Medulla oblongata (tissue), 1 donor: ENCODE measurements at regions not wholly inside any gene's neighbourhood (a gene's known extent, or its start where the extent isn't known, plus 50 kb on each side); places are given as distances from the start of the nearest gene placed in this dataset.
A peak's percentile ranks its signal among the peaks of the same experiment; 100 is the strongest.
"Not testable (repeated sequence)": the region's sequence is repeated elsewhere in the genome, so short reads cannot be mapped to it uniquely, and the experiment has no call there.

Experiments
- DNase-seq: peaks from one replicate; pipeline ENCODE4 v3.0.0-alpha.2; 2015; ENCODE audit errors: extremely low spot score

- DNase-seq, result not testable (repeated sequence)
Observed at GRCh38 chr17:27365329-27365945, 71.5 kb downstream of the WSB1 start.

- no peak for DNase-seq
Observed at GRCh38 chr17:27366437-27366836, 72.5 kb downstream of the WSB1 start.

GRCh38 chr17:27367121-27367981 is 73.4 kb downstream of the WSB1 start:
- no peak for DNase-seq

DNA sequence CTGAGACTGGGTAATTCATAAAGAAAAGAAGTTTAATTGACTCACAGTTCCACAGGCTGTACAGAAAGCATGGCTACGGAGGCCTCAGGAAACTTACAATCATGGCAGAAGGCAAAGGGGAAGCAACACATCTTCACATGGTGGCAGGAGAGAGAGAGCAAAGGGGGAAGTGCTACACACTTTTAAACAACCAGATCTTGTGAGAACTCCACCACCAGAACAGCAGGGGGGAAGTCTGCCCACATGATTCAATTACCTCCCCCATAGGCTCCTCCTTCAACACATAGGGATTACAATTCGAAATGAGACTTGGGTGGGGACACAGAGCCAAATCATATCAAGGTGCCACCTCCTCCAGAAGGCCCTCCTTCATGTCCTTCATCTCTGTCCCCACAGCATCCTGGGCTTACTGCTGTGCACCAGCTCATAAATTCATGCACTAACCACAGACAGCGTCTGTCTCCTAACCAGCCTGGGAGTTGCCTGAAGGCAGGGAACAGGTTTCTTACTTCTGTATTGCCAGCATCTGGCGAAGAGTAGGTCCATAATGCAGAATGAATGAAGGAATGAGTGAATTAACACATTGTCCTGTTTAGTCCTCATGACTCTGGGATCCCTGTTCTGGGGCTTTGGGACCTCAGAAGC is 74.4 kb downstream of the WSB1 start:
- DNase-seq, result no peak

- DNase-seq, result no peak
Observed at GRCh38 chr17:27368980-27369379, 75.1 kb downstream of the WSB1 start.

- no peak for DNase-seq
Observed at GRCh38 chr17:27370776-27371175, 76.9 kb downstream of the WSB1 start.

GRCh38 chr17:27373695-27374094 is 79.8 kb downstream of the WSB1 start:
- not testable (repeated sequence) for DNase-seq

GRCh38 chr17:27376637-27377547 is 79.4 kb upstream of the KSR1 start:
- DNase-seq, result no peak

DNA sequence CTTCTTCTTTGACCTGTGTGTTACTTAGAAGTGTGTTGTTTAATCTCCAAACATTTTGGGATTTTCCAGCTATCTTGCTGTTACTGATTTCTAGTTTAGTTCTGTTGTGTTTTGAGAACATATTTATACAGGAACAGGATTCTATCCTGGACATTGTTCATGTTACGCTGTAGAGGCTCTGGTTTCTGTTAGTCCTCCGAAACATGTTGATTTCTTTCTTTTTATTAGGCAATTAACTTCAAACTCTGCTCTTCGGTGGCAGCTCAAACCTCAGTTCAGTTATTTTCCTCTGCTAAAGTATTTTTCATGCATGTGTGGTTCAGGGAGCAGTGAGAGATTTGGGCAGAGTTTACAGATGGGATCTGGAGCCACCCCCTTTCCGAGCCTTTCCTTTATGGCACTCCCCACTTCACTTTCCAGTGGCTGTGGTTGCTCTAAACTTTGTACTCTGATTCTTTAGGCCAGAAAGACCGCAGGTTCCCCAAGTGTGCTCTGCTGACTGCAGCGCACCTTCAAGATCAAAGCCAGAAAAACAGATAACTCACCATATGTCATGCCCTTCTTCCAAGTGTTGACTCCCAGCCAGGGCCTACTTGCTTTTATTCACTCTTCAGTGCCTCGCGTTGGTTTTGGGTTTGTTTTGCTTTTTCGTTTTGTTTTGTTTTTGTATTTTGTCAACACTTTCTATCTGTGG is 77.6 kb upstream of the KSR1 start:
- DNase-seq, result no peak

DNA sequence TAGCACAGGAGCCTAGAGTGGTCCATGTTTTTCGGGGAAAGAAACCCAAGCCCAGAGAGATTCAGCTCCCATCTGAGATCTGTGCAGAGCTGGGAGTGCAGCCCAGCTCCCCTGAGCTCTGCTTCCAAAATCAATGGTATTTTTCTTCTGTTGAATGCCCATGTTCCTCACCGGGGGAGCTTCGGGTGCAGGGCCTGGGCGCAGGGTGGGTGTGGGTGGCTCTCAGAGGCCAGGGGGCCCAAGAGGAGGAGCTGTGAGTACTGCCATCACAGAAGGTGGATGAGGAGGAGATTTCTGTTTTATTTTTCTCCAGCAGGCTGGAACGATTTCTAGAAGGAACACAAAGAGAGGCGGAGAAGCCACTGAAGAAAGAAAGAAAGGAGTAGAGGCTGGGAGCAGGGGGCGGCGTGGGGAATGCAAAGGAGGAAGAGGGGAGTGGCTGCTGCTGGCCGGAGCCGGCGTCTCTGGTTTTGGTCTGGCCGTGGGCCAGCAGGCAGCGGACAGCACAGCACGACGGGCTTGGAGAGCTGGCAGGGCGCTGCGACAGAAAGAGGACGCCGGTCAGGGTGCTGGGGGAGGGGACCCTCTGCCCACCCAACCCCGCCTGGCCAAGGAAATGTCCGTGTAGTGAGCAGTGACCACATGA is 76.2 kb upstream of the KSR1 start:
- DNase-seq, result peak; percentile 76

- peak; percentile 14 for DNase-seq
Observed at GRCh38 chr17:27380551-27380950, 75.7 kb upstream of the KSR1 start.

GRCh38 chr17:27381007-27381501 is 75.2 kb upstream of the KSR1 start:
- peak; percentile 71 for DNase-seq

- no peak for DNase-seq
Observed at GRCh38 chr17:27382025-27382424, 74.2 kb upstream of the KSR1 start.

GRCh38 chr17:27384261-27384701 is 72.0 kb upstream of the KSR1 start:
- peak; percentile 82 for DNase-seq

DNA sequence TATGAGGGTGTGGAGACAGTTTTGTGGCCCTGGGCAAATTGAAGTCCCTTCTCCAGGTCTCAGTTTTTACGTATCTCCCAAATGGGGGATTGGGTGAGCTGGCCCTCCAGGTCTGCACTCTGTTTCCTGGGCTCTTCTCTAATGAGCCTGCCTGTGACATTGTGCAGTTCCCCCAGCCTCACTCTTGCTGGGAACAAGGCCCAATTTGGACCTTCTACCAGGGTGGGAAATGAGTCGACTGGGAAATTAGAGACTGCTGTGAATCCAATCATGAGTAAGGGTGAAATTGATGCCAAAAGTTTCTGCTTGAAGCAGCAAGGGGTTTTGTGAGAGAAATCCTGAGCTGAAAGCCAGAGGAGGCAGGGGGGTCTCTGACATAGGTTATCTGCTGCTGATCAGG is 71.5 kb upstream of the KSR1 start:
- DNase-seq, result no peak

DNA sequence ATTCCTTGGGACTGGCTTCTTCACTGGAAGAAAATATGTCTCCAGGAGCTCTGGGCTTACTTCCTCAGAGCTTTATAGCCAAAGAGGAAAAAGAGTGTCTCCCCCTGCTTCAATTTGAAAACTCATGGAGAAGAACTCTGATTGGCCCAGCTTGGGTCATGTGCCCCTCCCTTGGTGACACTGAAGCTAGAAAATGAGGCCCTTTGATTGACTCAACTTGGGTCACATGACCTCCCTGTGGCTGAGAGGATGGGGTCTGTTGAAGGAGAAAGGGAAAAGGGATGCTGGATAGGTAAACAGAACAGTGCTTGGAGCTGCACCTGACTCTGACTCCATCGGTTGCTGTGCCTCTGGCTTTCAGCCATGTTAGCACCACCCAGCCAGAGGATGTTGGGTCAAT is 70.6 kb upstream of the KSR1 start:
- no peak for DNase-seq

- DNase-seq, result no peak
Observed at GRCh38 chr17:27386206-27387075, 69.8 kb upstream of the KSR1 start.

GRCh38 chr17:27389542-27390140 is 66.6 kb upstream of the KSR1 start:
- DNase-seq, result no peak

DNA sequence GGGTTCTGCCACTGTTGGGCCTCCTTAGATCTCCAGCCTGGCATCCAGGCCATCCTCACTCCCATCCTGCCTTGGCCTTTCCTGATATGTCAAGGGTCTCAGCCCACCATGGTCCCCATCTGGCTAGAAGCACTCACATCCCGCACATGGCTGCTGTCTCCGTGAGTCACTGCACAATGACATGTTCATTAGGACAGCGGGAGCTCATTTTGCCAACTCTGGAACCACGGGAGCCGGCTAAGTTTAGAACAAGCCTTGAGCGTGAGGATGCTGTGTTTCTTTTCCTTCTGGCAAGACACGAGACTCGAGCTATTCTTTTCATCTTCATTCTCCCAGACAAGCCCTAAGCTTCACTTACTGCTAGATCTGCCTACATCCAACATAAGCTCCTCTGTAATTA is 65.7 kb upstream of the KSR1 start:
- DNase-seq, result no peak
